NCI-H774 (cell line): ENCODE measurements at regions not wholly inside any gene's neighbourhood (a gene's known extent, or its start where the extent isn't known, plus 50 kb on each side); places are given as distances from the start of the nearest gene placed in this dataset.
"Not testable (repeated sequence)": the region's sequence is repeated elsewhere in the genome, so short reads cannot be mapped to it uniquely, and the experiment has no call there.

Experiments
- DNase-seq: peaks from one replicate; lab custom pipeline; 2025; lab: John Stamatoyannopoulos, UW

- no peak for DNase-seq
Observed at GRCh38 chr7:9711259-9711918, 1262.3 kb upstream of the PHF14 start.

DNA sequence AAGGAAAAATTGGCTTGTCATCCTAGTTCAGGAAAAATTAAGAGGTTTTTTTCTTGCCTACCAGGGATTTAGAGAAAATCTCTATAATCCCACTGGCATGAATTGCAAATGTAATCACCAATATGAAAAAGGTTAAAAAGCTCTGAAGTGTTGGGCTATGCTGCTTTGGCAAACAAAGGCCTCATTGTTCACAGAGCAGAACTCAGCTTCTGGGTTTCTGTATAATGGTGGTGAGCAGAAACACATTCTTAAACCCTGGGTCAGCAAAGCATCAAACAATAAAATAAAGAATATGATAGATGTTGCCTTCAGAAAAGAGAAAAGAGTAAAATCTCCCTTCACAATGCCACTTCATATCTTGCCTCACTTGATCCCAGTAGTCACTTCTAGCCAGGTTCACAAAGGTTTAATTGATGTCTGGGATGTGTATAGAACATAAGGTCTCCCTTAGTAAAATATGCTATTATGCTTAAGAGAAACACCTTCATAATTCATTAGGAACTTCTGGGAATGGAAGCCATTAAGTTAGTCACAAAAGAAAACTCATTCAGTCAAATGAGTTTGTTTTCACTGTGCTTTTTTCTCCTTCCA lies 1255.5 kb upstream of the PHF14 start:
- DNase-seq = no peak

DNA sequence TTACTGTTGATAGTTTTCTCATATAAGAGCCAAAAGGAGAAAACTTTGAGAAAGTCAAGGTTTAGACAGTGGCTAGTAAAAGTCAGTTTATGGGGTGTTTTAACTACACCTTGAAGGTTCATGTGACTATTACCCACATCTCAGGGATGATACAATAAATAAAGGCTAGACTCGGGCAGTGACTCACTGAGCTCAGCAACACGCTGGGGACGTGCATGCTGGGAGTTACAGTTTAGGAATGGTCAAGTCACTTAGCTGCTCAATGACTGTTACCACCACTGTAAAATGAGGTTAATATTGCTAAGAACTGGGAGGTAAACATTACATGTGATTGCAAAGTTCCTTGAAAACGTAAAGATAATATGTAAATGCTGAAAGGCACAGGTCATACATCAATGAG lies 1254.4 kb upstream of the PHF14 start:
- no peak for DNase-seq

GRCh38 chr7:9719721-9720120 lies 1254.0 kb upstream of the PHF14 start:
- no peak for DNase-seq

- not testable (repeated sequence) for DNase-seq
Observed at GRCh38 chr7:9725940-9726663, 1247.6 kb upstream of the PHF14 start.

DNA sequence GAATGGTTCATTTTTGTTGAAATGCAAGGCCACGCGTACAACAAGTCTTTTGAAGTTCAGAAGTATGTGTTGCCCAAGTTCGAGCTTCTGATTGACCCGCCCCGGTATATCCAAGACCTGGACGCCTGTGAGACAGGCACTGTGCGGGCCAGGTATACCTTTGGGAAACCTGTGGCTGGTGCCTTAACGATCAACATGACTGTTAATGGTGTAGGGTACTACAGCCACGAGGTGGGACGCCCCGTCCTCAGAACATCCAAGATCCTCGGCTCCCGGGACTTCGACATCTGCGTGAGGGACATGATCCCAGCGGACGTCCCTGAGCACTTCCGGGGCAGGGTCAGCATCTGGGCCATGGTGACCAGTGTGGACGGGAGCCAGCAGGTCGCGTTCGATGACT lies 1246.9 kb upstream of the PHF14 start:
- not testable (repeated sequence) for DNase-seq

- DNase-seq = not testable (repeated sequence)
Observed at GRCh38 chr7:9727467-9727869, 1246.2 kb upstream of the PHF14 start.

GRCh38 chr7:9728014-9728657 lies 1245.5 kb upstream of the PHF14 start:
- DNase-seq = not testable (repeated sequence)

- no peak for DNase-seq
Observed at GRCh38 chr7:9752033-9752432, 1221.6 kb upstream of the PHF14 start.

DNA sequence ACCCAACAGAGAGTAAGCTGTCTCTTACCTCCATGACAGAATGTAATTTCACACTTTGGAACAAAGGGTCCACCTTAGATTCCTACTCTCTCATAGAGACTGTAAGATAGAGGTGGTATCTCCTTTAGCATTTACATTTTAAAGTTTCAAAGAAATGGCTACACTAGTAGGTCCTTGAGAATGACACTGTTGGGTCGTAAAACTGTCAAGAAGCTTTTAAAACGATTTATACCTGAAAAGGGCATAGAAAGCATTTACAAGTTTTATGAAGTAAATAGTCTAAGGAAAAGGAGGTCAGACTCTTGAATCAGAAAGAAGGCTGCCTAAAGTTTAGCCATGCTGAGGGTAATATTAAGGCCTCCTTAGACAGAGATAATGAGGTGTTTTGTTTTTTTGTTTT lies 1212.4 kb upstream of the PHF14 start:
- no peak for DNase-seq

- DNase-seq = no peak
Observed at GRCh38 chr7:9776900-9777299, 1196.8 kb upstream of the PHF14 start.

- no peak for DNase-seq
Observed at GRCh38 chr7:9778367-9778766, 1195.3 kb upstream of the PHF14 start.

DNA sequence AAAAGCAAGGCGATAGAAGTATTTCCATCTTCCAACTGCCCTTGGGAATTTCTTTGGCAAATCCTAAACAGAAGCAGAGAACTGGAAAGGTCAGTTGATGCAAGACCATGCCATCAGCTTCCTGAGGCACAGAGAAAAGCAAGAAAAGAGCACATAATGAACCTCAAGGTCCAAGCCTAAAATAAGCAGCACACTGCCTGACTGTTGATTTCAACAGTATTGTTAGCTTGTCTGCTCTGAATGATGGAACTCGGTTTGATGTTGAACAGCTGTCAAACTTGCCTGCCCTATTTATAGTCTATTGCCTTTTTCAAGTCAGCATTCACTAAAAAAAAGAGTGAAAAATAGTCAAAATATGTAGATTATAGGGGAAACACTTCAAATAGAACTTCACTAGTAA lies 1192.0 kb upstream of the PHF14 start:
- no peak for DNase-seq

GRCh38 chr7:9782275-9782674 lies 1191.4 kb upstream of the PHF14 start:
- DNase-seq = no peak

DNA sequence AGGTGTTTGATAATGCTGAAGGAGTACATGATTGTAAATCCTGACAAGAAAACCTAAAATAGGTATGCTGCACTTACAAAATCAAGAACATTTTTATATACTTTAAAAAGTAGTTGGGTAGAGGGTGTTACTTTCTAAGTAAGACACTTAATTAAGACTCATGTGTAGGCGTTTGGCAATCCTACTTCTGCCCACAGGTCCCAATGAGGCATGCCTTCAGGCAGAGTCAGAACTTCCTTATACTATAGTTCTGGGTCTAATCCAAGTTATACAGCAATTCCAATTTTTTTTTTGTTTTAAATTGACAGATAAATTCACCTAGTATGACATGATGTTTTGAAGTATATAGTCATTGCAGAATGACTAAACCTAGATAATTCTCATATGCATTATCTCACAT lies 1188.5 kb upstream of the PHF14 start:
- DNase-seq = no peak

DNA sequence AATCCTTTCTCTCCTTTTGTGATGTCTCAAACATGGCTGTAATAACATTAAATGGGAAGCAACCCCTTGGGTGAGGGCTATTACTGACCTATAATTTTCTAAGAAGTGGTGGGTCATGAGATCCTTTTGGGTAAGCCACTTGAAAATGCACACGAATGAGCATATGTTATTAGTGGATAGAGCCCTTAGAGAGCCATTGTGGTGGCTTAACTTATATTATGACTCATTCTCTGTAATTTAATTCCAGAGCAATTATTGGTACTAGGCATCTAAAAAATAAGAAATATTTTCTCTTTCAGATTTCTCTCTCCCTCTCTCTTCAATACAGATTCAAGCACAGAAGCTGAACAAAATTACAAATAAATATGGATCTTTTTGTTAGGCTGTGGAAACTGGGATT lies 1177.4 kb upstream of the PHF14 start:
- no peak for DNase-seq

DNA sequence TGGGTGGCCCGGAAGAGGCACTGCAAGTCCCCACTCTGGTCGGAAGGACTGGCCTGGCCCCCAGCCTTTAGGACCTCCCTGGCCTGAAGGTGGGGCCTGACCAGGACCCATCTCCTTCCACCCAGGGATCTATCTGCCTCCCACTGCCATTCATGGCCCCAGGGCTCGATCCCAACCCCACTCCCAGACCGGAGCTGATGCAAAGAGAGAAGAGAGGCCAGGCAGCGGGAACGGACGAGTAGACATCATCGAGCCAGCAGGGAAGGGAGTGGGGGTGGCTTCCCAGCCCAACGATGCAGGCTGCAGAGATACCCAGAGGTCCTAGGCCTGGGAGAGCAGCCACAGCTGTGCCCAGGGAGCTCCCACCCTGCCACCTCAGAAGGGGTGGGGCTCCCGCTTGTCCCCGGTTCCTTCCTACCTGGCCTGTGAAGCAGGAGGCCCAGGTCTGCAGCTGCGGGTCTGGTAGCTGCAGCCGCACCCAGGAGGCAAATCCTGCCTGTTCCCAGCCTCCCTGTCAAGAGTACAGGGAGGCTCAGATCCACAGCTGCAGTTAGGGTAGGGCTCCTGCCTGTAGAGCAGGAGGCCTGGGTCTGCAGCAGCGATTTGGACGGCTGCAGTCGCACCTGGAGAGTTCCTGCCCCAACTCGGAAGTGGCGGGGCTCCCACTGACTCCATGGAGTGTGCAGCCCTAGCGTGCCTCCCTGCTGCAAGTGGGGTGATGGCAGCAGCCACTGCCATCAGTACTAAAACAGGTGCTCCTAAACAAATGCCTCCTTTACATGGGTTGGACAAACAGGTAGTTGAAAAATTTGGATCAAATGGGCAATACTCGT lies 1151.0 kb upstream of the PHF14 start:
- no peak for DNase-seq

DNA sequence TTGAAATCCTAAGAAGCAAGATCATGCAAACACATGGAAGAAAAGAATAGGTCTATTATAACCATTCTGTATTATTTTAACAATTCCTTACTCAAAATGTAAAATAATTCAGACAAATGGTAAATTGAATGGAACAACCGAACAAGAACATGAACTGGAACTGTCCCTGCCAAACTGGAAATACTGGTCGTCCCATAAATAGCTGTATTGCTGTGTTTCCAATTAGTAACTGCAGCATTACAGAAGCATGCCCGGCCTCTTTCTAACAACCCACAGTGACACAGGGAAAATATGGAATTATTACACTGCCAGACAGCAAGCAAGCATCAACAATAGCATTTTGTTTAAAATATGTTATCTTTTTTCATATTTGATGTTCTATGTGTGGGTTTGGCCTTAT lies 1138.5 kb upstream of the PHF14 start:
- DNase-seq = no peak

- DNase-seq = no peak
Observed at GRCh38 chr7:9836671-9837070, 1137.0 kb upstream of the PHF14 start.

DNA sequence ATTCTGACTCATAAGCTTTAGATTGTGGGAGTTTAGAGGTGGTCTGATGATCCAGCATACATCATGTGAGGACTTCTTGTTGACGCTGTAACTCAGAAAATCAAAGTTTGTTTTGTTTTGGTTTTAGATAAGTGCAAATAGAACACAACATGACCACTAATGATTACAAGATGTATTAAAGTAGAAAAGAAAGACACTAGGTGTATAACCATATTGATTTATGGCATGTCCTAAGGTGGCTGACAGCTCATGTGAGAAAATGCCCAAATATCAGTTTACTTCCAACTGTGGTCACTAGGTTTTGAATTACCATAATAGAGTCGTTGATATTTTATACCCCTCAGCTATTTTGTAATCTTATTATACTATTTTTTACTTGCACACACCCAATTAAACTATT lies 1131.4 kb upstream of the PHF14 start:
- no peak for DNase-seq

- no peak for DNase-seq
Observed at GRCh38 chr7:9846902-9847301, 1126.8 kb upstream of the PHF14 start.

- no peak for DNase-seq
Observed at GRCh38 chr7:9854605-9855004, 1119.1 kb upstream of the PHF14 start.
